NOMO-1 (cell line): ENCODE measurements at regions not wholly inside any gene's neighbourhood (a gene's known extent, or its start where the extent isn't known, plus 50 kb on each side); places are given as distances from the start of the nearest gene placed in this dataset.

ENCODE experiments used
- DNase-seq, 2 experiments: peaks; one replicate each; lab custom pipeline; 2025; ENCODE audit not compliant: unreplicated experiment in 2 of 2; lab: John Stamatoyannopoulos, UW

DNA sequence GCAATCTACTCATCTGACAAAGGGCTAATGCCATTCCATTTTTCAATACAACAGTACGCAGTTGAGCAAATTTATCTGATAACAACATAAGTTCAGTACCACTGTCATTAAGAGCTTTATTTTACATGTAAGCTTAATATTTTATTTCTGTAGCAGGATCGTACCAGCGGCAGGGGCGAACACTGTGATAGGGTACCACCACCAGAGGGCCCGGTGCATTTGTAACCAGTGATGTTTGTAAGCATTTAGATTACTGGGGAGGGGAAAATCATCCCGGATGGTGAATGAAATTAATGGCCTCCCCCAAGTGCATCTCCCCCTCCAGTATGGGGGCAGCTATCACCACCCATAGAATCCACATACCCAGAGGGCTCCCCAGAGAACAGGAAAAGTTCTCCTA is 179.0 kb downstream of the ADGRA3 start:
- no peak for DNase-seq

DNA sequence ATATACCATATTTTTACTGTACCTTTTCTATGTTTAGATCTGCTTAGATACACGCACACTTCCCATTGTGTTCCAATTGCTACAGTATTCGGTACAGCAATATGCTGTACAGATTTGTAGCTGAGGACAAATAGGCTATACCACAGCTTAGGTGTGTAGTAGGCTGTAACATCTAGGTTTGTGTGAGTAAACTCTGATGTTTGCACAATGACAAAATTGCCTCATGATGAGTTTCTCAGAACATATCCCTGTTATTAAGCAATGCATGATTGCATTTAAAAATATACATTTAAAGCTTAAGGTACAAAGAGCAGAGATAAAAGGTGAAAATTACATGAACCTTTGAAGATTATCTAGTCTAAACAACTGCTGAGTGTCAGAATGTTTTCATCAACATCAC is 181.7 kb downstream of the ADGRA3 start:
- DNase-seq: no peak

DNA sequence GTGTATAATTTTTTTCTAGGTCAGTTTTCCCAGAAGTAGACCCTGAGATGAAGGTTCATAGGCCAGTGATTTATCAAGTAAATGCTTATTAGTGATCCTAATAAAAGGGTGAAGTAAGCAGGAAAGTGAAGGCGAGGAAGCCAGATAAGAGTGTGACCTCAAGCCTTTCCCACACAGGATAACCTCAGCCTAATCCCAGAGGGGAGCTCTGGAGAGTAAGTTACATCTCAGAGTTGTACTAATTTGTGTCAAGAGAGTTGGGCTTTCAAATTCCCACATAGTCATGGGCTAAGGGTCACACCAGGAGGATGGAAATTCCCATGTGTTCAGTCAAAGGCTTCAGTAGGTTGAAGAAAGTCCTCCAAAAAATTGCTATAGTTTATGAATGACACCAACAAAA is 191.4 kb downstream of the ADGRA3 start:
- no peak for DNase-seq

DNA sequence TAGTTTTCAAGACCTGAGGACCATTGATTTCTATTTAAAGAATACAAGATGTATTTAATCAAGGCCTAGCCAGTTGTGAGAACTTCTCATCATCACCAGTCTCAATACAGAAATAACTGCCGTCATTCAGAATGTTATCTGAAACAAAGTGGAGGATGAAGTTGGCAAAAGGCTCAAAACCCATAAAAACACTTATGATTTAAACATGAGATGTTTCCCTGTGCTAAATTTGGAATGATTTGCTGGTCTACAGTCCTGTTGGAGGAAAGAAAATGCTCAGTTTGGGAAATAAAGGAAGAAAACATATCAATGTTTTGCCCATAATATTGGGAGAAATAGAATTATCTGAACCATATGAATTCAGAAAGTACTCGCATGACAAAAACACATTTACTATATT is 192.2 kb downstream of the ADGRA3 start:
- no peak for DNase-seq

DNA sequence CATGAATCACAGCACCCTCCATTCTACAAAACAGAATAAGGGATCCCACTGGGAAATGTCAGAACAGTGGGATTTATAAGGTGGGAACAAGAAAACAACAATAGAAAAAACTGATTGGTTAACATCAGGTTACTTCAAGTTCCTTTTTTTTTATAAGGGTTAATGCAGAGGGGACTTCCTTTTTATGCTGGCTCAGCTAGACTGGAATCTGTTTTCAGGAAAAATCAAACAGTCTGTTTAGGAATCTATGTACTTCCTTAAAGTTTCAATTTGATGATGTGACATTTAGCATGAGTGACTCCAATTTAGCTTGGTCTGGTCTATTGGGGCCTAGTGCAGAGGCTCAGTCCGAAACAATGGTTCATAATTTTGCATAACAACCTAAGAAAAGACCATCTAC is 192.9 kb downstream of the ADGRA3 start:
- no peak for DNase-seq

DNA sequence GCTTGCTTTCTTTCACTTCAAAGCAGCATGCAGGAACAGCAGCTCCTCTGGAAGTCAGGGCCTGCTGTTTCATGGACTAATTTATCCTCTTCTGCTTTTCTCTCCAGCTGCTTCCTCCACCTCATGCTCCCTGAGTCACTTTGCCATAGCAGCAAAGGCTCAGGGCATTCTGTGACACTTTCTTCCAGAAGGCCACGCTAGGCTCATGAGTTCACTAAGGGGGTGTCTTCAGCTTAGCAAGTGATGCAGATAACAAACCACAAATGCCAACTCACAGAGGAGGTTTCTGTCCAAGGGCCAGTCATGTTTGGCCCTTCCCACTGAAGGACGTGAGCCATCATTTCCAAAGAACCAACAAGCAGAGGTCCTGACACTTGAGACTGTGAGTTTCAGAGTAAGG is 200.2 kb downstream of the ADGRA3 start:
- DNase-seq: no peak

DNA sequence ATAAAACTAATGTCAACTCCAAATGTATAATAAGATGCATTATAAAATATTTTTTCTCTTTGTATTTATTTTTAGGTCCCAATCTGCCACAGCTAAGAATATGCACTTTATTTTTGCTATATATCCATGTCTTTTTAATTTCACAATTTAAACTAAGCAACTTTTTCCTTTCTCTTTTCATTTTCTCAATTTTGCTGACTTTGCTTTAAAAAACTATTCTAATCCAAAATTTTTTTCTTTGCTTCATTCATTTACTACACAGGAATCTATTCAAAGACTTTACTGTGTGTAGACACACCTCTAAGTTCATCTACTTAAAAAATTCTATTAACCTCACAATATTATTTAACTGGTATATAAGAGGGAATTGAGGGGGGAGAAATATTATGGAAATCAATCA is 201.9 kb downstream of the ADGRA3 start:
- no peak for DNase-seq

DNA sequence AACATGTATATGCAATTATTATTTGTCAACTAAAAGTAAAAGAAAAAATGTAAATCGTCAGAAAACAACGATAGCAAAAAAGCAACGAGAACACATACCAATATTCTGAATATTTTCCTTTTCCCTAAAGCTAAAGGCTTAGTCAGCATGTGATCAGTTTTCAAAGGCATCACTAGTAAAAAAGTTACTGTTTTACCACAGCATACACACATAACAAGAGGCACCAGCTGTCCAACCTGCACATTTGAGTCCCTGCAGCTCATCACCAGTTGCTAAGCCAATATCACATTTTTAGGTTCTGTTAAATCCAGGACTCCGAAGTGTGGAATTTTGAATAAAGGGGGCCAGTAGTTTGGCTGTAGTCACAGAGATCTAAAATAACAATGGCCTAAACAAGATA is 203.8 kb downstream of the ADGRA3 start:
- no peak for DNase-seq

DNA sequence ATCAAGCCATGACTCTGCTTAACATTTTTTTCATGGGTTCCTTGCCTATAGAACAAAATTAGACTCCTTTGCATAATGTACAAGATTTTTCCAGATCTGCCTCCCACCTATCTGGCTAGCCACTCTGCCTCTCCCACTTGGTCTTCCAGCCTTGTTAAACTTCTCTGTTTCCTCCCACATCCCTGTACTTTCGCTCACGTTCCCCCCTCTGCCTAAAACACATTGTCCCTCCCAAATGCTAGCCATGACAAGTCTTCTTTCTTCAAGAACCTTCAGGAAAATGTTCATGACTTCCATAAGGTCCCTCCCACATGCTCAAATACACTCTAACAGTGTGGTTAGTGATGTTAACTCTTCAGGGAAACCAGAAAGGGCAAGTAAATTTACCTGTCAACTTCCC is 214.6 kb downstream of the ADGRA3 start:
- DNase-seq: no peak

DNA sequence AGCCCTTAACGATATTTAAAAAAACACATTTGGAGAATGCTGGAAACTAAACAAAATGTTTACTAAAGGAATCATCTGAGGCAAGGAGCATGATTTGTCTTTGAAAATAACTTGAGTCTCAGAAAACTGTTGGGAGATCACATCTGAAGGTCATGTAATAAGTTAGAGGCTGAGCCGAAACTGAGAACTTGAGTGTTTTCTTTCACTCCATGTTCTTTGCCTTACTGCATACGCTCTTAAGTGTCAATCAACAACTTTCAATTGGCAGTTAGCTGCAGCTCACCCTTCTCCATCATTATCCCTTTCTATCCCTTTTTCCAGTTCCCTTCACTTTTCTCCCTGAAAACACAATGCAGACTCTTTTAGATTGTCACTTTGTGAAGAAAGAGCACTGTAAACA is 216.2 kb downstream of the ADGRA3 start:
- DNase-seq: no peak

DNA sequence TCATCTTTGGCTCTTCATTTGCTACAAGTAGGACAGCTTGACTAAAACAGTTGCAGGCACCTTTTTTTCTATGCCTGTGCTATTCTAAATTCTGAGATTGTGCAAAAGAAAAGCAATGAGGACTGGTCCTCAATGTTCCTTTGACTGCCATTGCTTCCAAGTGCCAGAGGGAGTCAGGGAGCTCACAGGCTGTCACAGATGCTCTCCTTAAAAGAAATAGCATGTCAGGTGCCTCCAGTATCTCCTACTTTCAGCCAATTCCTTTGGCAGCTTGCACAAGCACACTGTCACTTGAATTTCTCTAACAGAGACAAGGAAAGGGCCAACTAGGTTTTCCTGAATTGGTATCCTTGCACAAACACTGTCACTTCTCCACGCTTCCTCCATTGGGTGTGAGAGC is 228.2 kb downstream of the ADGRA3 start:
- no peak for DNase-seq

DNA sequence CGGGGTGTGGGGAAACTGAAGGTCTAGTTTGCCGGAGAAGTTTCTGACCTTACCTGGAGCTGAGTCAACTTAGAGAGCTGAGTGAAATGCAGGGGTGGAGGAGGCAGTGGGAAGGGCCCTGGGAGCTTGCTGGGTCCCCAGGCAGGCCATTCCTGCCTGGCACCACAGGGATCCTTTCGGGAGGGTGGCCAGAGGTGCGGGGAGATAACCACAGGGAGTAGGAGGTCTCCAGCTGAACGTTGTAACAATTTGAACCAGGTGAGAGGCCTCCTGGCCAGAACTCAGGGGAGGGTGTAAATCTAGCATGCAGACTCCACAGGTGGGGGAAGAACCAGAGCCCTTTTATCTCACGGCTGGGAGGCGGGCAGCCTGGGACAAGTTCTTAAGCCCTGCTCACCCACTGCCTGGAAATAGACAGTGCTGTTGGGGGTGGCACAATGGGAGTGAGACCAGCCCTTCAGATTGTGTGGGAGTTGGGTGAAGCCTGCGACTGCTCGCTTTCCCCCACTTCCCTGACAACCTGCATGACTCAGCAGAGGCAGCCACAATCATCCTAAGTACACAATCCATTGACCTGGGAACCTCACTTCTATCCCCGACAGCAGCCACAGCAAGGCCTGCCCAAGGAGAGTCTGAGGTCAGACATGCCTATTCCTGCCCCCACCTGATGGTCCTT is 247.4 kb downstream of the ADGRA3 start:
- DNase-seq: no peak

DNA sequence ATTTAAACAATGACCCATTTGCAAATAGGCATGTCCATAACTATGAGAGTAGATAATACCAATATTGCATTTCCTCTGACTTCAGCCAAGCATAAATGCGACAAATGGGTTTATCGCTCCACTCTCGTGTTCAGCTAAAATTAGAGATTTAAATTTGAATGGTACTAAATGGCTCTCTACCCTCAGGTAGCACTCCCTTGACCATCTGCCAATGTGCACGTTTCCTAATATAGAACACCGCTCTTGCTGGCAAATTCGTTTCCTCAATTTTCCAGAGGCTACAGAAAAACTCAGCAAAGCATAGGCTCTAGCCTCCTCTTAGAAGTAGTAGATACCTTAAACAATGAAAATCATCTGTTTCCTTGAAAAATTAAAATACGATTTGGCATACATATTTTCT is 251.6 kb downstream of the ADGRA3 start:
- DNase-seq: no peak

DNA sequence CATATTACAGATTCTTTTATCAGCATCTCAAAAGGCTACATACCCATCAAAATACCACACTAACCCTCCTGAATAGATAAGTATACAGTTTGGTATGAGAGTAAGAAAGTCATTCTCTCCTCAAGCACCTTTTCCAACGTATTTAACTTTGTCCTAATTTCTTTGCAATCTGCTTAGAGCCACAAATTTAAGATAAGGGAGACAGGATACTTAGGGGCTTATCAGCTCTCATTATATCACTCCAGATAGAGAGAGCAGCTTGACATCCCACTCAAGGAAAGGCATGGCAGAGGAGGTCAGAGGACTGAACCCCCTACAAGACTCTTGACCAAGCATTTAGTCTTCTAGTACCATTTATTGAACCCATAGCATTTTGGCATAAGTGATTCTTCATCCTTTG is 262.4 kb downstream of the ADGRA3 start:
- DNase-seq: no peak

DNA sequence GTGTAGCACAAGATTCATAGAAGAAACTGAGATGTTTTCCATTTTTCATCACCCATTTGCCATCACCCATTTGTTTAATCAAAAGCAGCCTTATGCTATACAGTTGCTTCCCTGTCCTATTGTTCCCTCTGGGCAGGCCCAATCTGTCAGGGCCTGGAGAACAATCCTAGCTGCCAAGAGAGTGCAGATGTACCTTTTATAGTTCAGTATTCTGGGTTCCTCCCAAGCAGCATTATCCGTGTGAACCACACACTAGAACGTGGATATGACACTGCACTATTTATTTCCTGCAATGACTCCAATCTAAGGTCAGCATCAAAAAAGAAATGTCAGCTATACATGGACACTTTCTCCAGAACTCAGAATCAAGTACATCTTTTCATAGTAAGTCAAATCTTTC is 269.0 kb downstream of the ADGRA3 start:
- DNase-seq: no peak

DNA sequence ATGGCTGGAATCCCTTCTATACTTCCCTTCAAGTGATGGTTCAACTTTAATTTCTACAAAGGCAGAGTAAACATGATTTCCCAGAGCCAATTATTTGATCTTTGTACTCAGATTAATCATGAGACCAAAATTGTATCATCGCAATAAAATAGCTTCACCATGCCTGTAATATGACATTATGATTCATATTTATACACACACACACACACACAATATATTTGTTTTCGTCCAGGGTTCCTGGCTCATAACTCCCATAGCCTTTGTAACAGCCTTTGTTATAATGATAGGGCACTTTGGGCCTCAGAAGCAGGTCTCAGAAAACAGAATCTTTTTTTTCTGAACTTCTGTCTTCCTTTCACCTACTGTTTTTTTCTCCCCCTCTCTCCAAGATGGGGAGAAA is 270.6 kb downstream of the ADGRA3 start:
- no peak for DNase-seq

DNA sequence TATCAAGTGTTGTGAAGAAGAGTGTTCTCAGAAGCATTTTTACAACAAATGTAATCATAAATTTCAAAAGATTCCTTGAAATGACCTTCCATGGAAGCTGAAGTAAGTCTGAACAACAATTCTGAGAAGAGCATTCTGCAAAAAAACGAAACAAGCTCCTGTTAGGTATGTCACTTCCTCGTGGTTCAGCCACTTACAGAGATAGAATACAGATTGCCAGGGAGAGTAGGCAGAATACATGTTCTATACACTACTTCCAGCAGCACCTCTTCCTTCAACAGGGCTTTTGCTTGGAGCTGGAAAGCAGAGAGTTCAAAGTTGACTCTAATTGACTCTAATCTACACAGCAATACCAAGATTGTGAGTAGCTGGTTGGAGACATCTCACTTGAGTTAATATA is 274.5 kb downstream of the ADGRA3 start:
- DNase-seq: no peak

DNA sequence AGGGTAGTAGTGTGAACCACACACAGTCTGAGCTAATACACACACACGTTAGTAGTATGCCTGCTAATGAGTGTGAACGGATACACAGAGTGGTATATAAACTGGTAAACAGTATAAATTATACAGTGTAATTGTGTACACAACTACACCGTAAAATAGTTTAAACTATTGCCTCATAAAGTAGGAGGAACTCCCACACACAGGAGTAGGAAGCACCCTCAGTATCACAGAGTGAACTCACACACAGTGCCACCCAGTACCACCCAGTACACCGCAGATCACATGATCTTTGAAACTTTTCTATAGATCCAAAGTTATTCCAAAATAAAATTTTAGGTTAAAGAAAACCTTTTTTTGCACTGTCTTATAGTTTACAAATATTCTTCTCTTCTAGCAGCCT is 275.1 kb downstream of the ADGRA3 start:
- no peak for DNase-seq

DNA sequence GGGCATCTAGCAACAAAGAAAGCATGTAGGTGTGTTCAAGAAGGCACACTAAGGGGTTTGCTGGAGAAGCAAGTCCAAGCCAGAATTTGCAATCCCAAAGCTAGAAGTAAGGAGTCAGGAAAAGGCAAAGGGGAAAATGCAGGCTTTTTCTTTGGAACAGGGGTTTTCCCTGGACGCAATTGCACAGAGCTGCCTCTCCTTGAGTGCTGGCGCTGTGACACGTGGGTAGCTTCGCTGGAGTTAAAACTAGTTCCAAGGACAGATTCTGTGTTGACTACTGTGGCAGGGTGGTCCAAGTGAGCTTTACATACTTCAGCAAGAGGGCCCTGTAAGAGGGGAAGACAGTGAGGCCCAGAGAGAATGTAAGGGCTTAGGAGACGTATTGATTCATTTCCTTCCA is 277.1 kb downstream of the ADGRA3 start:
- no peak for DNase-seq

DNA sequence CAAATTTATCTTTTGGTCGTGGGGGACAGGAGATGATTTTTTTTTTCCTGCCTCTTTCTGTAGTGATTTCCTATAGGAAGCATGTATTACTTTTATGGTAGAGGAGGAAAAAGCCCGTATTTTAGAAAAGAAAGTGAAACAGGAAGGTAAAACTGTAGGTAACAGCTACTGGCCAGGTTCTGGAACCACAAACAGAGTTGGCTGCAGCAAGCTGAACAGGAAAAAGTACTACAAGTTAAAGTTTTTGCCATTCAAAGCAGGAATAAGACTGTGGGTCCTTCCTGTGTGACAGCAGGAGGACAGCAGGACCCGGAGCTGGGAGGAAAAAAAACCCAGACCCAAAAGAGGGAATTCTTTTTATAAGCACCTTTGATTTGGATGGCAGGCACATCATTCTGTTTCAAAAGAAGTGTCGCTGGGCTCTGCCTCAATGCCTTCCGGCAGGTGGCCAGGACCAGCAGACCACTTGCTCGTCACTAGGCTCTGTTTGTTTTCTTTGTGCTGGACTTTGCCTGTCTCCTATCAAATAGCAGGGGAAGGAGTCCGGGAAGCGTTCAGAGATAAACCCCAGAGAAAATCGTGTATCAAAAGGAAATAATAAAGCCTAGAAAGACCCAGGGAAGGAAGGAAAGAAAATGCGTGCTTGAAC is 277.9 kb downstream of the ADGRA3 start:
- no peak for DNase-seq

DNA sequence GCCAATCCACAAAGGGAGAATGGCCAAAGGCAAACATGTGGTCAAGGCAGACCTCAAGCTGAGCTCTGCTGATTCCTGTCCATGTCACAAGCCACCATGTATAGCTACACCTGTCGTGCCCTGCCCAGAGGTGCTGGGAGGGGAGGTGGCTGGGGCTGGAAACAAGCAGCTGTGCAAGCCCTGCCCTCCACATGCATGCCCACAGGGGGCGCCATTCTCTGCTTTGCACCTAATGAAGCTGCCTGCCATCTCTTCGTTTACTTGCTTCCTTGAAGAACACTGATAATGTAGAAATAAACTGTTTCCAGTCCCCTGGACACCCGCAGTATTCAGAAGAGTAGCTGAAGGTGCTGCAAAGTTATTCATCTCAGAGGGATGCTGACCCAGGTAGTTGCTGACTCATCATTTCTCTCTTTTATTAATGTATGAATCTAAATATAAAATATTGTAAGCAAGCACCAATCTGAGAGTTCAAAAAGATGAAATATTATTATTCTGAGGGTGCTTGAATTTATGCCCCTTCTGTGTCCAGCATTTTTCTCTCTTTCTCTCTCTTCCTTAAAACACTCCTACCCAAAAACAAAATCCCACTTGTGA is 278.6 kb downstream of the ADGRA3 start:
- no peak for DNase-seq

DNA sequence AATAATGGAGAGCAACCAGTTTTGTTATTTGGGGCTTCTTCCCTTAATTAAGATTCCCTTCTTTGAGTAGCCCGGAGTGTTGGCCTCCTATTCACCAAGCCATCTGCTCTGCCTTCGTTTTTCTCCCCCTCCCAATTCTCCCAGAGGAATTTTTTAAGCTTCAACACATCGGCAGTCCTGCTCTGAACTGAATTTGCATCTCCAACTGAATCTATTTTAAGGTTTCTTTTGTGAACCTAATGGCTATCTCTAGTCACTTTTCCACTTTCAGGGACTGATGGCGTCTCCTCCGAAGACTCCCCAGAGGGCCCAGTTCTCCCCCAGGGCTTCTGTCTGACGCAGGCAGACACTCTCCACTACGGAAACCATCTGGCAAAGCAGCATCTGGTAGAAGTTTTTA is 280.2 kb downstream of the ADGRA3 start:
- DNase-seq: no peak

DNA sequence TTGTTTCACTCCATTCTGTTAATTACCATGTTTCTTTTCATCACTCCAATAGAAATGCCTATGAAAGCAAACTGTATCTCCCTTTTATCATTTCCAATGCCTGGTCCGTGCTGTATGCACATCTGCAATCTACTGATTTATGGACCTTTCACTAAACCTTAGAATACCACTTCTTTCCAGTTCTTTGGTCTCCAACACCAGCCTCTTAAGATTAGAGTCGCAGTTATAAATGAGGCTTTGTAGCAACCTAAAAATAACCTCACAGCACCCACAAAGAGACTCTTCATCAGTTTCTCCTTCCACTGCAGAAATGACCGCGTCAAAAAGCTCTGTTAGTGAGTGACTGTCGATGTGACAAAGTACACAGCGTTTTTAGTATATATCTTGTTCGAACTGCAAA is 282.6 kb downstream of the ADGRA3 start:
- no peak for DNase-seq
